ENCODE measurements at regions not wholly inside any gene's neighbourhood (a gene's known extent, or its start where the extent isn't known, plus 50 kb on each side); places are given as distances from the start of the nearest gene placed in this dataset.

GRCh38 chr15:61480295-61480694 lies 251.2 kb upstream of the RORA start:
- H3K27ac Mint-ChIP-seq: no peak overlapping the region
- H3K27me3 Mint-ChIP-seq (ENCODE audit: insufficient read depth): no peaks in the 10 kb centered on the region; the same call in 1 of the 2 replicates
- no peak for DNase-seq
- H3K4me1 Mint-ChIP-seq (ENCODE audit: low read depth): no peaks in the 10 kb centered on the region
- TF ChIP-seq CTCF (IDR thresholded peaks at IDR 0.05): no peak
- H3K36me3 Mint-ChIP-seq (ENCODE audit: low read depth): no peaks in the 10 kb centered on the region
- H3K9me3 Mint-ChIP-seq: peaks cover 37% of the 10 kb centered on the region
- no peak overlapping the region for H3K4me3 Mint-ChIP-seq

- H3K9me3 Mint-ChIP-seq: peaks cover 44% of the 10 kb centered on the region
- peaks cover 4% of the 10 kb centered on the region; the same call in 1 of the 2 replicates for H3K36me3 Mint-ChIP-seq (ENCODE audit: low read depth)
- H3K27me3 Mint-ChIP-seq (ENCODE audit: insufficient read depth): no peaks in the 10 kb centered on the region; the same call in 1 of the 2 replicates
- no peaks in the 10 kb centered on the region for H3K4me1 Mint-ChIP-seq (ENCODE audit: low read depth)
- DNase-seq: no peak
- no peak overlapping the region for H3K4me3 Mint-ChIP-seq
- no peak for TF ChIP-seq CTCF (IDR thresholded peaks at IDR 0.05)
- H3K27ac Mint-ChIP-seq: no peak overlapping the region
Measured at GRCh38 chr15:61479613-61480012, 250.5 kb upstream of the RORA start.

- H3K27ac Mint-ChIP-seq: no peak overlapping the region
- no peaks in the 10 kb centered on the region; the same call in none of the 2 replicates for H3K27me3 Mint-ChIP-seq (ENCODE audit: insufficient read depth)
- TF ChIP-seq CTCF (IDR thresholded peaks at IDR 0.05): no peak
- H3K4me1 Mint-ChIP-seq (ENCODE audit: low read depth): no peaks in the 10 kb centered on the region
- H3K9me3 Mint-ChIP-seq: peaks cover 52% of the 10 kb centered on the region
- DNase-seq: no peak
- no peak overlapping the region for H3K4me3 Mint-ChIP-seq
- H3K36me3 Mint-ChIP-seq (ENCODE audit: low read depth): peaks cover 10% of the 10 kb centered on the region
Measured at GRCh38 chr15:61476741-61477140, 247.6 kb upstream of the RORA start.

GRCh38 chr15:61474796-61475195 lies 245.7 kb upstream of the RORA start:
- H3K27ac Mint-ChIP-seq: no peak overlapping the region
- peaks cover 59% of the 10 kb centered on the region for H3K9me3 Mint-ChIP-seq
- no peak for DNase-seq
- no peaks in the 10 kb centered on the region for H3K4me1 Mint-ChIP-seq (ENCODE audit: low read depth)
- no peak for TF ChIP-seq CTCF (IDR thresholded peaks at IDR 0.05)
- H3K27me3 Mint-ChIP-seq (ENCODE audit: insufficient read depth): no peaks in the 10 kb centered on the region; the same call in none of the 2 replicates
- no peak overlapping the region for H3K4me3 Mint-ChIP-seq
- H3K36me3 Mint-ChIP-seq (ENCODE audit: low read depth): peaks cover 10% of the 10 kb centered on the region

- Mint-ChIP-seq H3K4me3 (no peak overlapping the region), H3K36me3 (ENCODE audit: low read depth) (no peaks in the 10 kb centered on the region), H3K27ac (no peak overlapping the region), H3K27me3 (ENCODE audit: insufficient read depth) (no peaks in the 10 kb centered on the region), H3K4me1 (ENCODE audit: low read depth) (no peaks in the 10 kb centered on the region), H3K9me3 (peaks cover 26% of the 10 kb centered on the region)
- TF ChIP-seq CTCF (IDR thresholded peaks at IDR 0.05): no peak
- DNase-seq: no peak
Measured at GRCh38 chr15:61467823-61468222, 238.7 kb upstream of the RORA start.

All from HFFc6 (cell line).